Heart left ventricle (tissue), 16 donors: ENCODE measurements at regions not wholly inside any gene's neighbourhood (a gene's known extent, or its start where the extent isn't known, plus 50 kb on each side); places are given as distances from the start of the nearest gene placed in this dataset.

Experiments
- ATAC-seq, 4 donors: fragments of 200-7000 bp; cut with Tn5 transposase; one replicate each; pipeline ENCODE4 v1.9.1; 2020 to 2022; ENCODE audit warnings: moderate library complexity in 4 of 4, mild to moderate bottlenecking in 3 of 4, moderate number of reproducible peaks in 1 of 4
- DNase-seq, 5 donors: peaks; one replicate each; pipeline ENCODE4 v3.0.0-alpha.2; 2020
- H3K27ac ChIP-seq, 12 donors: fragments of 200-600 bp; sonication (generic) in 4 of 12; one replicate each; pipeline versions ENCODE4 v1.5.0 to v1.8.0; 2016 to 2022; ENCODE audit warnings: mild to moderate bottlenecking in 2 of 12
- H3K27me3 ChIP-seq, 9 donors: fragments of 200-600 bp; sonication (generic) in 2 of 9; one replicate each; pipeline versions ENCODE4 v1.5.1 to v1.8.0; 2016 to 2022; ENCODE audit warnings: mild to moderate bottlenecking in 3 of 9
- H3K36me3 ChIP-seq, 9 donors: fragments of 200-600 bp; sonication (generic) in 2 of 9; one replicate each; pipeline versions ENCODE4 v1.5.0 to v1.8.0; 2018 to 2022; ENCODE audit warnings: mild to moderate bottlenecking in 2 of 9
- H3K4me1 ChIP-seq, 12 donors: fragments of 200-600 bp; sonication (generic) in 4 of 12; one replicate each; pipeline versions ENCODE4 v1.5.0 to v1.8.0; 2016 to 2022; ENCODE audit warnings: mild to moderate bottlenecking in 3 of 12
- H3K4me3 ChIP-seq, 12 donors: fragments of 200-600 bp; sonication (generic) in 4 of 12; one replicate each; pipeline versions ENCODE4 v1.5.0 to v1.8.0; 2017 to 2022; ENCODE audit warnings: mild to moderate bottlenecking in 9 of 12, moderate library complexity in 4 of 12
- H3K9me3 ChIP-seq, 12 donors: fragments of 200-600 bp; sonication (generic) in 4 of 12; one replicate each; pipeline versions ENCODE4 v1.5.0 to v1.8.0; 2016 to 2022; ENCODE audit warnings: mild to moderate bottlenecking in 1 of 12
- CTCF ChIP-seq, 12 donors: fragments of 200-600 bp; sonication (generic) in 4 of 12; IDR thresholded peaks; one replicate each; pipeline versions ENCODE4 v1.5.0 to v1.8.0; 2018 to 2022; ENCODE audit warnings: antibody characterized with exemption in 12 of 12, mild to moderate bottlenecking in 5 of 12
- POLR2A ChIP-seq, 2 donors: fragments of 450-650 bp; IDR thresholded peaks; one replicate each; pipeline ENCODE4 v1.6.1; 2017; ENCODE audit warnings: antibody characterized with exemption in 2 of 2, mild to moderate bottlenecking in 2 of 2, moderate library complexity in 2 of 2
- WGBS, 4 donors: extraction: QIAGEN DNeasy Blood & Tissue Kit in 2 of 4; methylation state at CpG; one replicate each; pipeline versions ENCODE4 v1.1.5 to v1.1.7; 2013 to 2018; 5-methylcytosine and 5-hydroxymethylcytosine counted together
- intact Hi-C, 10 donors: fragments of 100-400 bp; cut with DNase I; formaldehyde crosslinking; loops; one replicate each; pipeline versions ENCODE4 v1.11.1 to v1.14.2; 2022
- donor health status: ischemic (EF 13 %, LVEDD 7.1; RV severe dilation, severe dysfunction).
- donor health status: healthy with polysubstance abuse.
- donor health status: DM: no; HTN: yes; CAD: no.
- donor health status: DM: no; HTN: no; CAD: no.
- donor health status: ischemic (EF 25% LVEDD 6.9; RV normal size, moderate dysfunction).
- donor health status: ischemic (EF 25% LVEDD 5.7; RV mildly dilated, moderate dysfunction).
- donor health status: healthy.
- donor health status: DM: yes; HTN: yes; CAD: no.
- donor health status: ischemic (EF 35%, LVEDD 5.7; RV mildly dilated, moderate dysfunction).
- donor health status: nonischemic (EF 11% LVEDD 7.7; RV severe dilation, severe dysfunction).
- donor health status: DM: yes; HTN: yes; CAD: no.
- donor health status: PGD.
- donor health status: ischemic (EF 29% LVEDD 5.4; RV normal size, mild dysfunction).
- donor health status: nonischemic (EF 23%, LVEDD 6.1; RV moderate dilation, normal function).

DNA sequence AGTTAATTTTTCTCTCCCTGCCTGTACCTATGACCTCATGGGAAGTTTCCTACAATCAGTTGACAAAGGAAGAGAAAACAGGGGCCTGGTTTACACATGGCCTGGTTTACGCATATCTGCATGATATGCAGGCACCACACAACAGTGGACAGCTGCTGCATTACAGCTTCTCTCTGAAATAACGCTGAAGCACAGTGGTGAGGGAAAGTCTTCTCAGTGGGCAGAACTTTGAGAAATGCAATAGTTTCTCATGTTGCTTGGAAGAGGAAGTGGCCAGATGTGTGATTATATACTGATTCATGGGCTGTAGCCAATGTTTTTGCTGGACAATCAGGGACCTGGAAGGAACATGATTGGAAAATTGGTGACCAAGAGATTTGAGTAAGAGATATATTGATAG lies 324.1 kb upstream of the GOT2 start:
- no peak overlapping the region for H3K27ac ChIP-seq
- DNase-seq, result no peak
- H3K36me3 ChIP-seq, result no peaks in the 10 kb centered on the region
- WGBS, 4 donors, result 57 to 63% (median 62%) methylated on average over 2 of the region's 2 CpGs
- ATAC-seq, result no peak
- H3K4me1 ChIP-seq, result no peaks in the 10 kb centered on the region
- intact Hi-C loops, result no loop called here
- no peaks in the 10 kb centered on the region for H3K27me3 ChIP-seq
- H3K9me3 ChIP-seq, result no peaks in the 10 kb centered on the region
- TF ChIP-seq CTCF (IDR thresholded peaks at IDR 0.05), result no peak
- TF ChIP-seq POLR2A (IDR thresholded peaks at IDR 0.05), result no peak
- H3K4me3 ChIP-seq, result no peak overlapping the region

DNA sequence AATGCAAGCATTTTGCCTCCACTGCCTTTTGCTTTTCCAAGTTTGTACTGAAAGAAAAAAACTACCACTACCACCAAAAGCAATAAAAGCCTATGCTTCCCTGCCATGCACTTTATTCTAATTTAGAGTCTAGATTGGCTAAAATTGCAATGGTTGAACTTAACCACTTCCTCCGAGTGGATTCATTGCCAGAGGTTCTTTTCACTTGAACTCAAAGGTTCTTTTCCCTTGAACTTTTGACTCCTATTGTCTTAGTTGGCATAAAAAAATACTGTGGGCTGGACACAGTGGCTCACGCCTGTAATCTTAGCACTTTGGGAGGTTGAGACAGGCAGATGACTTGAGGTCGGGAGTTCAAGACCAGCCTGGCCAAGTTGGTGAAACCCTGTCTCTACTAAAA lies 319.8 kb upstream of the GOT2 start:
- Histone ChIP-seq H3K4me3 (no peak overlapping the region), H3K27ac (no peak overlapping the region), H3K27me3 (no peaks in the 10 kb centered on the region), H3K9me3 (no peaks in the 10 kb centered on the region), H3K36me3 (no peaks in the 10 kb centered on the region), H3K4me1 (no peaks in the 10 kb centered on the region)
- ATAC-seq (no peak), DNase-seq (no peak)
- TF ChIP-seq CTCF (IDR thresholded peaks at IDR 0.05), result no peak
- TF ChIP-seq POLR2A (IDR thresholded peaks at IDR 0.05), result no peak
- intact Hi-C loops, result no loop called here
- WGBS, 4 donors, result 54 to 65% (median 59%) methylated on average over 3 of the region's 3 CpGs

GRCh38 chr16:59052231-59052630 lies 318.1 kb upstream of the GOT2 start:
- DNase-seq (no peak), ATAC-seq (no peak)
- no peak for TF ChIP-seq POLR2A (IDR thresholded peaks at IDR 0.05)
- H3K9me3 ChIP-seq, result no peaks in the 10 kb centered on the region
- no peaks in the 10 kb centered on the region for H3K27me3 ChIP-seq
- H3K4me1 ChIP-seq, result no peaks in the 10 kb centered on the region
- H3K27ac ChIP-seq, result no peak overlapping the region
- no peaks in the 10 kb centered on the region for H3K36me3 ChIP-seq
- intact Hi-C loops, result no loop called here
- 86 to 90% (median 89%) methylated on average over 5 of the region's 5 CpGs for WGBS, 4 donors
- H3K4me3 ChIP-seq, result no peak overlapping the region

DNA sequence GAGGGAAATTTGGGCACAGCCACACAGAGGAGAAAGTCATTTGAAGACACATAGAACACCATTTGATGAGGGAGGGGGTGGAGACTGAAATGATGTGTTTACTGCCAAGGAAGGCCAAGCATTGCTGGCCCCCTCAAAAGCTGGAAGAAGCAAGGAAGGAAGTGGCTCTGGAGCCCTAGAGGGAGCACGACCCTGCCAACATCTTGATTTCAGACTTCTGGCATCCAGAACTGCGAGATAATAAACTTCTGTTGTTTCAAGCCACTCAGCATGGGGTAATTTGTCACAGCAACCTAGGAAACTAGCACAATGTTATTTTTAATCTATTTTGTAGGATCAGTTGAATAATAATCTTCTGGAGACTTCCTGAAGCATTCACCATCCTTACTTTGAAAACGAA lies 314.8 kb upstream of the GOT2 start:
- Histone ChIP-seq H3K27me3 (no peaks in the 10 kb centered on the region), H3K4me3 (no peak overlapping the region), H3K4me1 (no peaks in the 10 kb centered on the region), H3K36me3 (no peaks in the 10 kb centered on the region), H3K9me3 (no peaks in the 10 kb centered on the region), H3K27ac (no peak overlapping the region)
- WGBS, 4 donors, result 25 to 35% (median 30%) methylated on average over 3 of the region's 3 CpGs
- intact Hi-C loops, result no loop called here
- no peak for TF ChIP-seq POLR2A (IDR thresholded peaks at IDR 0.05)
- TF ChIP-seq CTCF (IDR thresholded peaks at IDR 0.05), result no peak
- ATAC-seq (no peak), DNase-seq (no peak)

- H3K9me3 ChIP-seq, result no peaks in the 10 kb centered on the region
- no peak overlapping the region for H3K4me3 ChIP-seq
- WGBS, 4 donors, result 59 to 69% (median 66%) methylated on average over 4 of the region's 4 CpGs
- no peak for TF ChIP-seq POLR2A (IDR thresholded peaks at IDR 0.05)
- no peak for TF ChIP-seq CTCF (IDR thresholded peaks at IDR 0.05)
- no peak overlapping the region for H3K27ac ChIP-seq
- H3K36me3 ChIP-seq, result no peaks in the 10 kb centered on the region
- intact Hi-C loops, result no loop called here
- ATAC-seq (no peak), DNase-seq (no peak)
- no peaks in the 10 kb centered on the region for H3K27me3 ChIP-seq
- no peaks in the 10 kb centered on the region for H3K4me1 ChIP-seq
Measured at GRCh38 chr16:59047114-59047513, 313.0 kb upstream of the GOT2 start.
